Mesothelial cell of epicardium (in vitro differentiated cells): ENCODE measurements at regions not wholly inside any gene's neighbourhood (a gene's known extent, or its start where the extent isn't known, plus 50 kb on each side); places are given as distances from the start of the nearest gene placed in this dataset.

ENCODE experiments used
- DNase-seq, 2 experiments: peaks; one replicate each; pipeline ENCODE4 v3.0.0; 2021; ENCODE audit warnings: low spot score in 2 of 2; ENCODE audit not compliant: unreplicated experiment in 2 of 2
- H3K27ac Mint-ChIP-seq: 2 replicates; pipeline ENCODE4 v1.8.0; 2021; ENCODE audit warnings: mixed read lengths
- H3K27me3 Mint-ChIP-seq: 2 replicates; pipeline ENCODE4 v1.8.0; 2021; ENCODE audit warnings: low read depth, mixed read lengths
- H3K36me3 Mint-ChIP-seq: 2 replicates; pipeline ENCODE4 v1.8.0; 2021; ENCODE audit warnings: mixed read lengths
- H3K4me1 Mint-ChIP-seq: 2 replicates; pipeline ENCODE4 v1.8.0; 2021; ENCODE audit warnings: mixed read lengths
- H3K4me3 Mint-ChIP-seq: 2 replicates; pipeline ENCODE4 v1.8.0; 2021; ENCODE audit warnings: mild to moderate bottlenecking, moderate library complexity, mixed read lengths
- H3K9me3 Mint-ChIP-seq: 2 replicates; pipeline ENCODE4 v1.8.0; 2021; ENCODE audit warnings: mixed read lengths
- CTCF ChIP-seq: fragments of 200-600 bp; sonication (generic); IDR thresholded peaks from one replicate; pipeline ENCODE4 v1.5.0; 2021; ENCODE audit warnings: antibody characterized with exemption; ENCODE audit not compliant: unreplicated experiment

- H3K9me3 Mint-ChIP-seq = peaks cover 3% of the 10 kb centered on the region
- H3K27ac Mint-ChIP-seq = peak overlapping the region; percentile 9
- peaks cover 13% of the 10 kb centered on the region for H3K4me1 Mint-ChIP-seq
- TF ChIP-seq CTCF = no peak
- peaks cover 2% of the 10 kb centered on the region for H3K36me3 Mint-ChIP-seq
- H3K27me3 Mint-ChIP-seq = no peaks in the 10 kb centered on the region
- DNase-seq = no peak
- H3K4me3 Mint-ChIP-seq = no peak overlapping the region
Observed at GRCh38 chr5:164763206-164763605, 1257.8 kb downstream of the MAT2B start.

GRCh38 chr5:164772122-164772521, 1266.7 kb downstream of the MAT2B start:
- no peak for TF ChIP-seq CTCF
- no peaks in the 10 kb centered on the region for H3K4me1 Mint-ChIP-seq
- no peak overlapping the region for H3K4me3 Mint-ChIP-seq
- no peak overlapping the region for H3K27ac Mint-ChIP-seq
- no peaks in the 10 kb centered on the region for H3K27me3 Mint-ChIP-seq
- no peaks in the 10 kb centered on the region for H3K36me3 Mint-ChIP-seq
- DNase-seq = no peak
- peaks cover 8% of the 10 kb centered on the region for H3K9me3 Mint-ChIP-seq

GRCh38 chr5:164784230-164784629, 1278.8 kb downstream of the MAT2B start:
- no peak for TF ChIP-seq CTCF
- no peaks in the 10 kb centered on the region for H3K36me3 Mint-ChIP-seq
- DNase-seq = no peak
- H3K4me3 Mint-ChIP-seq = no peak overlapping the region
- no peaks in the 10 kb centered on the region for H3K27me3 Mint-ChIP-seq
- H3K4me1 Mint-ChIP-seq = no peaks in the 10 kb centered on the region
- no peaks in the 10 kb centered on the region for H3K9me3 Mint-ChIP-seq
- H3K27ac Mint-ChIP-seq = no peak overlapping the region

GRCh38 chr5:164798110-164798509, 1292.7 kb downstream of the MAT2B start:
- Mint-ChIP-seq H3K27ac (no peak overlapping the region), H3K36me3 (peaks cover 13% of the 10 kb centered on the region), H3K4me3 (no peak overlapping the region), H3K9me3 (peaks cover 28% of the 10 kb centered on the region), H3K4me1 (peaks cover 5% of the 10 kb centered on the region), H3K27me3 (no peaks in the 10 kb centered on the region)
- DNase-seq = no peak
- TF ChIP-seq CTCF = no peak

- H3K4me3 Mint-ChIP-seq = no peak overlapping the region
- no peak for TF ChIP-seq CTCF
- no peaks in the 10 kb centered on the region for H3K27me3 Mint-ChIP-seq
- H3K27ac Mint-ChIP-seq = peak overlapping the region; percentile 22
- peaks cover 13% of the 10 kb centered on the region for H3K36me3 Mint-ChIP-seq
- H3K9me3 Mint-ChIP-seq = peaks cover 30% of the 10 kb centered on the region
- peaks cover 5% of the 10 kb centered on the region for H3K4me1 Mint-ChIP-seq
- DNase-seq = no peak
Observed at GRCh38 chr5:164799391-164799790, 1294.0 kb downstream of the MAT2B start.

GRCh38 chr5:164801910-164802309, 1296.5 kb downstream of the MAT2B start:
- DNase-seq = no peak
- H3K27me3 Mint-ChIP-seq = no peaks in the 10 kb centered on the region
- peaks cover 30% of the 10 kb centered on the region for H3K9me3 Mint-ChIP-seq
- no peak for TF ChIP-seq CTCF
- no peak overlapping the region for H3K4me3 Mint-ChIP-seq
- H3K27ac Mint-ChIP-seq = no peak overlapping the region
- H3K36me3 Mint-ChIP-seq = peaks cover 13% of the 10 kb centered on the region
- H3K4me1 Mint-ChIP-seq = peaks cover 5% of the 10 kb centered on the region
